Keratinocyte (primary cell): ENCODE measurements at regions not wholly inside any gene's neighbourhood (a gene's known extent, or its start where the extent isn't known, plus 50 kb on each side); places are given as distances from the start of the nearest gene placed in this dataset.

Experiments used
- DNase-seq: peaks from one replicate; pipeline ENCODE4 v3.0.0-alpha.2; 2011; ENCODE audit warnings: low read depth, missing footprints, low spot score
- FAIRE-seq: peaks from 2 replicates; lab custom pipeline; 2011; peaks lifted over from hg19 to GRCh38; lab: Jason Lieb, UNC
- H2AFZ ChIP-seq: 2 replicates; pipeline ENCODE4 v1.6.0; 2012; ENCODE audit warnings: low read length, control low read depth, inconsistent platforms; ENCODE audit not compliant: control insufficient read depth
- H3K27ac ChIP-seq: 2 replicates; pipeline ENCODE4 v1.5.1; 2011; ENCODE audit warnings: low read length; ENCODE audit not compliant: control insufficient read depth, insufficient read depth
- H3K27me3 ChIP-seq: 3 replicates; pipeline ENCODE4 v1.6.0; 2011; ENCODE audit warnings: low read length; ENCODE audit not compliant: control insufficient read depth, insufficient read depth; ENCODE audit errors: extremely low read depth
- H3K36me3 ChIP-seq, 2 experiments: 2 replicates in 1 of 2; 3 replicates in 1 of 2; pipeline ENCODE4 v1.5.1; 2011; ENCODE audit warnings: low read length in 2 of 2, mild to moderate bottlenecking in 1 of 2; ENCODE audit not compliant: control insufficient read depth in 2 of 2, insufficient read depth in 2 of 2; ENCODE audit errors: extremely low read depth in 1 of 2
- H3K4me1 ChIP-seq: 3 replicates; pipeline ENCODE4 v1.5.1; 2011; ENCODE audit warnings: low read length; ENCODE audit not compliant: control insufficient read depth, insufficient read depth; ENCODE audit errors: extremely low read depth
- H3K4me2 ChIP-seq: 3 replicates; pipeline ENCODE4 v1.6.0; 2011; ENCODE audit warnings: low read depth, low read length; ENCODE audit not compliant: control insufficient read depth, insufficient read depth; ENCODE audit errors: extremely low read depth
- H3K4me3 ChIP-seq, 3 experiments: fragments of 200-600 bp in 1 of 3; sonication (generic) in 1 of 3; 2 replicates in 2 of 3; 3 replicates in 1 of 3; pipeline ENCODE4 v1.5.1; 2011 to 2016; ENCODE audit warnings: low read length in 3 of 3, mild to moderate bottlenecking in 3 of 3, control low read depth in 2 of 3, inconsistent platforms in 1 of 3, low read depth in 1 of 3, mixed read lengths in 1 of 3, mixed run types in 1 of 3, moderate library complexity in 1 of 3; ENCODE audit not compliant: control insufficient read depth in 2 of 3, insufficient read depth in 2 of 3; ENCODE audit errors: extremely low read depth in 1 of 3
- H3K79me2 ChIP-seq: 2 replicates; pipeline ENCODE4 v1.6.0; 2012; ENCODE audit warnings: low read length; ENCODE audit not compliant: control insufficient read depth, insufficient read depth
- H3K9ac ChIP-seq: 3 replicates; pipeline ENCODE4 v1.6.0; 2011; ENCODE audit warnings: low read length; ENCODE audit not compliant: control insufficient read depth, insufficient read depth; ENCODE audit errors: extremely low read depth
- H3K9me1 ChIP-seq: 3 replicates; pipeline ENCODE4 v1.6.0; 2011; ENCODE audit warnings: low read length; ENCODE audit not compliant: control insufficient read depth, insufficient read depth; ENCODE audit errors: extremely low read depth
- H3K9me3 ChIP-seq: 2 replicates; pipeline ENCODE4 v1.5.1; 2012; ENCODE audit warnings: low read depth, low read length; ENCODE audit not compliant: control insufficient read depth
- H4K20me1 ChIP-seq: 3 replicates; pipeline ENCODE4 v1.6.0; 2011; ENCODE audit warnings: low read length; ENCODE audit not compliant: control insufficient read depth, insufficient read depth; ENCODE audit errors: extremely low read depth
- EZH2 ChIP-seq: IDR thresholded peaks from one replicate; pipeline ENCODE4 v1.6.1; 2012; ENCODE audit warnings: inconsistent platforms, mild to moderate bottlenecking, low read length, moderate library complexity
- dilution Hi-C: fragments of 300-500 bp; cut with MboI; formaldehyde crosslinking; loops from one replicate; pipeline ENCODE4 v1.7.0; 2020; ENCODE audit warnings: low sequenced_read_pairs; ENCODE audit not compliant: extremely low pct_ligation_motif_present
- TF ChIP-seq, protein P1 (sequence below), 3 experiments: IDR thresholded peaks in 1 of 3; conservative IDR thresholded peaks in 1 of 3; optimal IDR thresholded peaks in 1 of 3; 2 replicates in 2 of 3; 3 replicates in 1 of 3; pipeline versions ENCODE3 to v1.5.1; 2011; ENCODE audit warnings: low read length in 3 of 3, mild to moderate bottlenecking in 3 of 3, moderate library complexity in 2 of 3, control low read depth in 1 of 3, inconsistent platforms in 1 of 3; ENCODE audit not compliant: insufficient read depth in 2 of 3; ENCODE audit errors: extremely low read depth in 1 of 3

DNA sequence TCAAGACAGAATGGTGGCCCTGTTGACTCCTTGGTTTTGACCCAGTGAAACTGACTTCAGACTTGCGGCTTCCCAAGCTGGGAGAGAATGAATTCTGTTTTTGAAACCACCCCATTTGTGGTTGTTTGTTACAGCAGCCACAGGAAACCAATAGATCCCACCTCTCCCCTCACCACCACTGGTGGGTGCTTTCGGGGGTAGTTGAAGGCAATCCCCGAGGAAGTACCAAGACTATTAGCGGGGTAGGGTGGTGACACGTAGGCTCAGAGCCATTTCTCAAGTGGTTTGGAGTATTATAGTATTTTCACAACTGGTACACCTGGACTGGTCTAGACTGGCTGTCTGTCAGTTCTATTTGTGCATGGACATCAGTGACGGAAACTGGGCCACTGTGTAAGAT lies 189.1 kb upstream of the RBPJ start:
- no peak overlapping the region for H3K9ac ChIP-seq
- H3K4me3 ChIP-seq, result no peak overlapping the region
- no peak for FAIRE-seq
- H3K9me1 ChIP-seq, result no peaks in the 10 kb centered on the region
- H3K4me1 ChIP-seq, result peaks cover 16% of the 10 kb centered on the region
- no peaks in the 10 kb centered on the region for H3K79me2 ChIP-seq
- H2AFZ ChIP-seq, result no peak overlapping the region
- H3K4me2 ChIP-seq, result no peak overlapping the region
- TF ChIP-seq, protein P1, sequence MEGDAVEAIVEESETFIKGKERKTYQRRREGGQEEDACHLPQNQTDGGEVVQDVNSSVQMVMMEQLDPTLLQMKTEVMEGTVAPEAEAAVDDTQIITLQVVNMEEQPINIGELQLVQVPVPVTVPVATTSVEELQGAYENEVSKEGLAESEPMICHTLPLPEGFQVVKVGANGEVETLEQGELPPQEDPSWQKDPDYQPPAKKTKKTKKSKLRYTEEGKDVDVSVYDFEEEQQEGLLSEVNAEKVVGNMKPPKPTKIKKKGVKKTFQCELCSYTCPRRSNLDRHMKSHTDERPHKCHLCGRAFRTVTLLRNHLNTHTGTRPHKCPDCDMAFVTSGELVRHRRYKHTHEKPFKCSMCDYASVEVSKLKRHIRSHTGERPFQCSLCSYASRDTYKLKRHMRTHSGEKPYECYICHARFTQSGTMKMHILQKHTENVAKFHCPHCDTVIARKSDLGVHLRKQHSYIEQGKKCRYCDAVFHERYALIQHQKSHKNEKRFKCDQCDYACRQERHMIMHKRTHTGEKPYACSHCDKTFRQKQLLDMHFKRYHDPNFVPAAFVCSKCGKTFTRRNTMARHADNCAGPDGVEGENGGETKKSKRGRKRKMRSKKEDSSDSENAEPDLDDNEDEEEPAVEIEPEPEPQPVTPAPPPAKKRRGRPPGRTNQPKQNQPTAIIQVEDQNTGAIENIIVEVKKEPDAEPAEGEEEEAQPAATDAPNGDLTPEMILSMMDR (optimal IDR thresholded peaks at IDR 0.05 in 1 of 3, IDR thresholded peaks at IDR 0.05 in 1 of 3, conservative IDR thresholded peaks at IDR 0.05 in 1 of 3; ENCODE audit: extremely low read depth in 1 of 3, insufficient read depth in 2 of 3, low read length in 3 of 3), result no peak
- DNase-seq, result no peak
- H3K9me3 ChIP-seq, result no peaks in the 10 kb centered on the region
- dilution Hi-C loops, result no loop called here
- H3K27ac ChIP-seq, result no peak overlapping the region
- H4K20me1 ChIP-seq, result no peaks in the 10 kb centered on the region
- H3K36me3 ChIP-seq, result no peaks in the 10 kb centered on the region
- H3K27me3 ChIP-seq, result peaks cover 3% of the 10 kb centered on the region

DNA sequence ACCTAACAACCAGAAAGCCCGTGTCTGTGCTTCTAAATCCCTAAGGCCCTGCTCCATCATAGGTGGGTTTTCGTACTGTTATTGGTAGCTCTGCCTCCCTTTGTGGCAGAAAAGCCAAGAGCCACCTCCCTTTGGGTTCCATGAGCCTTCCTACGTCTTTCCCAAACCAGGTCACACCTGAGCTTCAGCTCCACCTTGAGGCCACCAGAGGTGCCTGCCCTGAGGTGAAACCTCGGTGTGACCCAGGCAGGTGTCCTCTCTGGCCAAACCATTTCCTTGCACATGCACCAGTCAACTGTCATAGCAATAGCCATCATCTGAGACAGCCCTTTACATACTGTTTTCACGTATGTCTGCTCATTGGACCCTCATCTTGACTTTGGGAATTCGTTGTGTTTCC lies 188.0 kb upstream of the RBPJ start:
- no peak for FAIRE-seq
- Histone ChIP-seq H3K9ac (no peak overlapping the region), H3K36me3 (no peaks in the 10 kb centered on the region), H3K27me3 (peaks cover 3% of the 10 kb centered on the region), H3K4me1 (peaks cover 6% of the 10 kb centered on the region), H2AFZ (no peak overlapping the region), H3K9me1 (no peaks in the 10 kb centered on the region), H3K79me2 (no peaks in the 10 kb centered on the region), H3K4me3 (no peak overlapping the region), H3K4me2 (no peak overlapping the region), H3K27ac (no peak overlapping the region), H3K9me3 (no peaks in the 10 kb centered on the region), H4K20me1 (no peaks in the 10 kb centered on the region)
- no peak for DNase-seq
- TF ChIP-seq EZH2, result no peak
- TF ChIP-seq, protein P1 (optimal IDR thresholded peaks at IDR 0.05 in 1 of 3, IDR thresholded peaks at IDR 0.05 in 1 of 3, conservative IDR thresholded peaks at IDR 0.05 in 1 of 3; ENCODE audit: extremely low read depth in 1 of 3, insufficient read depth in 2 of 3, low read length in 3 of 3), result peak; percentile 11 to 56 (median 34)
- dilution Hi-C loops, result no loop called here
